ENCODE measurements at regions not wholly inside any gene's neighbourhood (a gene's known extent, or its start where the extent isn't known, plus 50 kb on each side); places are given as distances from the start of the nearest gene placed in this dataset.

- Histone ChIP-seq H3K27me3 (replicated peaks; ENCODE audit: insufficient read depth) (no peaks in the 10 kb centered on the region), H3K36me3 (ENCODE audit: low read depth) (no peaks in the 10 kb centered on the region), H3F3A (ENCODE audit: insufficient read depth) (no peaks in the 10 kb centered on the region), H3K4me1 (ENCODE audit: insufficient read depth) (no peaks in the 10 kb centered on the region), H3K27ac (no peak overlapping the region), H3K9ac (no peak overlapping the region), H3K4me2 (ENCODE audit: unreplicated experiment) (no peak overlapping the region), H3K9me3 (ENCODE audit: low read depth) (no peaks in the 10 kb centered on the region), H2AFZ (no peak overlapping the region), H3K9me2 (ENCODE audit: insufficient read depth) (no peaks in the 10 kb centered on the region), H4K20me1 (ENCODE audit: insufficient read depth) (no peaks in the 10 kb centered on the region), H3K79me2 (ENCODE audit: insufficient read depth) (no peaks in the 10 kb centered on the region), H3K4me3 (no peak overlapping the region)
- no peak for TF ChIP-seq EZH2 (IDR thresholded peaks at IDR 0.05; ENCODE audit: insufficient read depth, poor library complexity, severe bottlenecking)
- no peak for TF ChIP-seq EZH2phosphoT487 (IDR thresholded peaks at IDR 0.05; ENCODE audit: insufficient read depth, low read depth)
- in situ Hi-C loops (cut with MboI): no loop called here
- DNase-seq: no peak
- 55 to 60% methylated on average over 24 of the region's 24 CpGs for WGBS, 2 experiments (ENCODE audit: low coverage in 1 of 2, low lambda C conversion rate in 2 of 2, missing lambda C conversion rate in 2 of 2)
Observed at GRCh38 chr6:170080169-170080827, 210.6 kb downstream of the DLL1 start.

- Histone ChIP-seq H4K20me1 (ENCODE audit: insufficient read depth) (no peaks in the 10 kb centered on the region), H3K9ac (no peak overlapping the region), H3K9me3 (ENCODE audit: low read depth) (no peaks in the 10 kb centered on the region), H2AFZ (no peak overlapping the region), H3K36me3 (ENCODE audit: low read depth) (no peaks in the 10 kb centered on the region), H3K9me2 (ENCODE audit: insufficient read depth) (no peaks in the 10 kb centered on the region), H3K4me1 (ENCODE audit: insufficient read depth) (no peaks in the 10 kb centered on the region), H3K27ac (no peak overlapping the region), H3K4me3 (no peak overlapping the region), H3K4me2 (ENCODE audit: unreplicated experiment) (no peak overlapping the region), H3F3A (ENCODE audit: insufficient read depth) (no peaks in the 10 kb centered on the region), H3K27me3 (replicated peaks; ENCODE audit: insufficient read depth) (no peaks in the 10 kb centered on the region), H3K79me2 (ENCODE audit: insufficient read depth) (no peaks in the 10 kb centered on the region)
- WGBS, 2 experiments (ENCODE audit: low coverage in 1 of 2, low lambda C conversion rate in 2 of 2, missing lambda C conversion rate in 2 of 2): 62 to 63% methylated on average over 21 of the region's 21 CpGs
- in situ Hi-C loops (cut with MboI): no loop called here
- no peak for DNase-seq
- TF ChIP-seq EZH2 (IDR thresholded peaks at IDR 0.05; ENCODE audit: insufficient read depth, poor library complexity, severe bottlenecking) (no peak), EZH2phosphoT487 (IDR thresholded peaks at IDR 0.05; ENCODE audit: insufficient read depth, low read depth) (no peak)
Observed at GRCh38 chr6:170076466-170077165, 214.3 kb downstream of the DLL1 start.

- TF ChIP-seq EZH2 (IDR thresholded peaks at IDR 0.05; ENCODE audit: insufficient read depth, poor library complexity, severe bottlenecking): no peak
- TF ChIP-seq EZH2phosphoT487 (IDR thresholded peaks at IDR 0.05; ENCODE audit: insufficient read depth, low read depth): no peak
- in situ Hi-C loops (cut with MboI): no loop called here
- Histone ChIP-seq H3K27me3 (replicated peaks; ENCODE audit: insufficient read depth) (no peaks in the 10 kb centered on the region), H3K36me3 (ENCODE audit: low read depth) (no peaks in the 10 kb centered on the region), H3K4me2 (ENCODE audit: unreplicated experiment) (no peak overlapping the region), H3K9ac (no peak overlapping the region), H4K20me1 (ENCODE audit: insufficient read depth) (no peaks in the 10 kb centered on the region), H3K27ac (no peak overlapping the region), H3K9me2 (ENCODE audit: insufficient read depth) (no peaks in the 10 kb centered on the region), H3K79me2 (ENCODE audit: insufficient read depth) (no peaks in the 10 kb centered on the region), H3K4me3 (no peak overlapping the region), H3K9me3 (ENCODE audit: low read depth) (no peaks in the 10 kb centered on the region), H3F3A (ENCODE audit: insufficient read depth) (no peaks in the 10 kb centered on the region), H3K4me1 (ENCODE audit: insufficient read depth) (no peaks in the 10 kb centered on the region), H2AFZ (no peak overlapping the region)
- DNase-seq: no peak
- WGBS, 2 experiments (ENCODE audit: low coverage in 1 of 2, low lambda C conversion rate in 2 of 2, missing lambda C conversion rate in 2 of 2): 58 to 68% methylated on average over 17 to 19 of the region's 19 CpGs
Observed at GRCh38 chr6:170075659-170076223, 215.1 kb downstream of the DLL1 start.

GRCh38 chr6:170074907-170075306, 216.0 kb downstream of the DLL1 start:
- Histone ChIP-seq H3K36me3 (ENCODE audit: low read depth) (no peaks in the 10 kb centered on the region), H4K20me1 (ENCODE audit: insufficient read depth) (no peaks in the 10 kb centered on the region), H3K4me1 (ENCODE audit: insufficient read depth) (no peaks in the 10 kb centered on the region), H3K27me3 (replicated peaks; ENCODE audit: insufficient read depth) (no peaks in the 10 kb centered on the region), H3K9me2 (ENCODE audit: insufficient read depth) (no peaks in the 10 kb centered on the region), H3K4me3 (no peak overlapping the region), H3K79me2 (ENCODE audit: insufficient read depth) (no peaks in the 10 kb centered on the region), H3F3A (ENCODE audit: insufficient read depth) (no peaks in the 10 kb centered on the region), H3K27ac (no peak overlapping the region), H3K9ac (no peak overlapping the region), H3K9me3 (ENCODE audit: low read depth) (no peaks in the 10 kb centered on the region), H2AFZ (no peak overlapping the region), H3K4me2 (ENCODE audit: unreplicated experiment) (no peak overlapping the region)
- no peak for TF ChIP-seq EZH2 (IDR thresholded peaks at IDR 0.05; ENCODE audit: insufficient read depth, poor library complexity, severe bottlenecking)
- TF ChIP-seq EZH2phosphoT487 (IDR thresholded peaks at IDR 0.05; ENCODE audit: insufficient read depth, low read depth): no peak
- no peak for DNase-seq
- in situ Hi-C loops (cut with MboI): no loop called here
- 76 to 80% methylated on average over 17 of the region's 17 CpGs for WGBS, 2 experiments (ENCODE audit: low coverage in 1 of 2, low lambda C conversion rate in 2 of 2, missing lambda C conversion rate in 2 of 2)
